Activated CD8-positive, alpha-beta T cell treated with anti-CD3 and anti-CD28 coated beads for 36 hours (primary cell): ENCODE measurements at regions not wholly inside any gene's neighbourhood (a gene's known extent, or its start where the extent isn't known, plus 50 kb on each side); places are given as distances from the start of the nearest gene placed in this dataset.
A peak's percentile ranks its signal among the peaks of the same experiment; 100 is the strongest.
"Not testable (repeated sequence)": the region's sequence is repeated elsewhere in the genome, so short reads cannot be mapped to it uniquely, and the experiment has no call there.

Experiments
- ATAC-seq: fragments of 200-7000 bp; cut with Tn5 transposase; one replicate; pipeline ENCODE4 v1.10.0; 2021; ENCODE audit warnings: mild to moderate bottlenecking, moderate library complexity
- CTCF ChIA-PET: fragments of 350-600 bp; sonication (Branson Sonifier 250); formaldehyde crosslinking; loops from one replicate; lab custom pipeline; 2021; ENCODE audit warnings: antibody characterized with exemption; lab: Charles Lee
- POLR2A ChIA-PET: fragments of 350-600 bp; sonication (Branson Sonifier 250); formaldehyde crosslinking; loops from one replicate; lab custom pipeline; 2021; ENCODE audit warnings: antibody characterized with exemption; lab: Charles Lee
- DNase-seq: peaks from one replicate; pipeline ENCODE4 v3.0.0-alpha.2; 2020
- H3K27ac Mint-ChIP-seq: one replicate; pipeline ENCODE4 v1.8.0; 2021; ENCODE audit warnings: mild to moderate bottlenecking, mixed read lengths
- H3K27me3 Mint-ChIP-seq: one replicate; pipeline ENCODE4 v1.8.0; 2021; ENCODE audit warnings: mixed read lengths
- H3K36me3 Mint-ChIP-seq: one replicate; pipeline ENCODE4 v1.8.0; 2021; ENCODE audit warnings: low read depth, mixed read lengths
- H3K4me1 Mint-ChIP-seq: one replicate; pipeline ENCODE4 v1.8.0; 2021; ENCODE audit warnings: low read depth, mixed read lengths
- H3K4me3 Mint-ChIP-seq: one replicate; pipeline ENCODE4 v1.8.0; 2021; ENCODE audit warnings: mild to moderate bottlenecking, moderate library complexity, mixed read lengths
- H3K9me3 Mint-ChIP-seq: one replicate; pipeline ENCODE4 v1.8.0; 2021; ENCODE audit warnings: mixed read lengths
- CTCF ChIP-seq: fragments of 200-600 bp; IDR thresholded peaks from one replicate; pipeline ENCODE4 v1.8.0; 2022; ENCODE audit warnings: antibody characterized with exemption, mild to moderate bottlenecking
- intact Hi-C: fragments of 100-400 bp; cut with micrococcal nuclease; formaldehyde crosslinking; loops from one replicate; pipeline ENCODE4 v1.10.0; 2022

- POLR2A ChIA-PET, H3K4me1 Mint-ChIP-seq, intact Hi-C loops, H3K36me3 Mint-ChIP-seq, CTCF ChIA-PET, ATAC-seq, H3K27me3 Mint-ChIP-seq, H3K9me3 Mint-ChIP-seq, DNase-seq, H3K27ac Mint-ChIP-seq, H3K4me3 Mint-ChIP-seq: not testable (repeated sequence)
Observed at GRCh38 chr2:89927018-89927417, 1235.5 kb downstream of the RPIA start.

- ATAC-seq, H3K4me1 Mint-ChIP-seq, H3K27ac Mint-ChIP-seq, POLR2A ChIA-PET, intact Hi-C loops, DNase-seq, H3K9me3 Mint-ChIP-seq, H3K27me3 Mint-ChIP-seq, CTCF ChIA-PET, H3K36me3 Mint-ChIP-seq, H3K4me3 Mint-ChIP-seq: not testable (repeated sequence)
Observed at GRCh38 chr2:89935436-89935835, 1244.0 kb downstream of the RPIA start.

GRCh38 chr2:89936011-89936410, 1244.5 kb downstream of the RPIA start:
- intact Hi-C loops, H3K27ac Mint-ChIP-seq, H3K9me3 Mint-ChIP-seq, DNase-seq, H3K4me1 Mint-ChIP-seq, H3K36me3 Mint-ChIP-seq, H3K4me3 Mint-ChIP-seq, POLR2A ChIA-PET, ATAC-seq, CTCF ChIA-PET, H3K27me3 Mint-ChIP-seq: not testable (repeated sequence)

- DNase-seq, H3K36me3 Mint-ChIP-seq, H3K27me3 Mint-ChIP-seq, ATAC-seq, CTCF ChIA-PET, intact Hi-C loops, H3K27ac Mint-ChIP-seq, H3K4me1 Mint-ChIP-seq, POLR2A ChIA-PET, H3K9me3 Mint-ChIP-seq, H3K4me3 Mint-ChIP-seq: not testable (repeated sequence)
Observed at GRCh38 chr2:89936559-89936958, 1245.1 kb downstream of the RPIA start.

- TF ChIP-seq CTCF: peak; percentile 46
- peak; percentile 66 for ATAC-seq
- POLR2A ChIA-PET: not testable (repeated sequence)
Observed at GRCh38 chr2:89938756-89939155, 1247.3 kb downstream of the RPIA start.

GRCh38 chr2:89944267-89944666, 1252.8 kb downstream of the RPIA start:
- H3K27ac Mint-ChIP-seq, CTCF ChIA-PET, H3K36me3 Mint-ChIP-seq, ATAC-seq, POLR2A ChIA-PET, H3K9me3 Mint-ChIP-seq, DNase-seq, intact Hi-C loops, H3K4me1 Mint-ChIP-seq, H3K4me3 Mint-ChIP-seq, H3K27me3 Mint-ChIP-seq: not testable (repeated sequence)

More at GRCh38 chr2:89938756-89939155, 1247.3 kb downstream of the RPIA start:
- intact Hi-C loops, DNase-seq, H3K9me3 Mint-ChIP-seq, H3K27me3 Mint-ChIP-seq, H3K36me3 Mint-ChIP-seq, H3K4me1 Mint-ChIP-seq, CTCF ChIA-PET, H3K27ac Mint-ChIP-seq, H3K4me3 Mint-ChIP-seq: not testable (repeated sequence)

GRCh38 chr2:89945004-89945616, 1253.6 kb downstream of the RPIA start:
- DNase-seq, intact Hi-C loops, H3K36me3 Mint-ChIP-seq, H3K4me1 Mint-ChIP-seq, ATAC-seq, H3K9me3 Mint-ChIP-seq, H3K4me3 Mint-ChIP-seq, H3K27ac Mint-ChIP-seq, CTCF ChIA-PET, POLR2A ChIA-PET, H3K27me3 Mint-ChIP-seq: not testable (repeated sequence)

- DNase-seq, H3K27ac Mint-ChIP-seq, CTCF ChIA-PET, H3K4me1 Mint-ChIP-seq, H3K4me3 Mint-ChIP-seq, H3K27me3 Mint-ChIP-seq, intact Hi-C loops, H3K9me3 Mint-ChIP-seq, POLR2A ChIA-PET, H3K36me3 Mint-ChIP-seq, ATAC-seq: not testable (repeated sequence)
Observed at GRCh38 chr2:89947208-89947815, 1255.8 kb downstream of the RPIA start.

- POLR2A ChIA-PET, H3K4me1 Mint-ChIP-seq, intact Hi-C loops: not testable (repeated sequence)
Observed at GRCh38 chr2:89948102-89948501, 1256.6 kb downstream of the RPIA start.

GRCh38 chr2:89950807-89951206, 1259.3 kb downstream of the RPIA start:
- H3K27ac Mint-ChIP-seq, H3K4me3 Mint-ChIP-seq, H3K4me1 Mint-ChIP-seq, H3K27me3 Mint-ChIP-seq, H3K9me3 Mint-ChIP-seq, H3K36me3 Mint-ChIP-seq, POLR2A ChIA-PET, ATAC-seq, CTCF ChIA-PET, intact Hi-C loops, DNase-seq: not testable (repeated sequence)

More at GRCh38 chr2:89948102-89948501, 1256.6 kb downstream of the RPIA start:
- CTCF ChIA-PET, H3K27ac Mint-ChIP-seq, H3K9me3 Mint-ChIP-seq, H3K4me3 Mint-ChIP-seq, ATAC-seq, DNase-seq, H3K27me3 Mint-ChIP-seq, H3K36me3 Mint-ChIP-seq: not testable (repeated sequence)

GRCh38 chr2:89957236-89957635, 1265.8 kb downstream of the RPIA start:
- CTCF ChIA-PET, intact Hi-C loops, H3K27me3 Mint-ChIP-seq, H3K9me3 Mint-ChIP-seq, H3K4me1 Mint-ChIP-seq, POLR2A ChIA-PET, H3K36me3 Mint-ChIP-seq, H3K4me3 Mint-ChIP-seq, ATAC-seq, H3K27ac Mint-ChIP-seq: not testable (repeated sequence)
- DNase-seq: peak; percentile 12
